Mesenteric fat pad (tissue), 1 donor: ENCODE measurements at regions not wholly inside any gene's neighbourhood (a gene's known extent, or its start where the extent isn't known, plus 50 kb on each side); places are given as distances from the start of the nearest gene placed in this dataset.

Source experiments
- DNase-seq: peaks from one replicate; pipeline ENCODE4 v3.0.0-alpha.2; 2020; ENCODE audit warnings: low spot score
- donor health status: DM: yes; HTN: yes; CAD: no.

GRCh38 chr20:37455659-37456058, 65.4 kb upstream of the NNAT start:
- peak; percentile 4 for DNase-seq

- no peak for DNase-seq
Observed at GRCh38 chr20:37456948-37457347, 64.1 kb upstream of the NNAT start.

DNA sequence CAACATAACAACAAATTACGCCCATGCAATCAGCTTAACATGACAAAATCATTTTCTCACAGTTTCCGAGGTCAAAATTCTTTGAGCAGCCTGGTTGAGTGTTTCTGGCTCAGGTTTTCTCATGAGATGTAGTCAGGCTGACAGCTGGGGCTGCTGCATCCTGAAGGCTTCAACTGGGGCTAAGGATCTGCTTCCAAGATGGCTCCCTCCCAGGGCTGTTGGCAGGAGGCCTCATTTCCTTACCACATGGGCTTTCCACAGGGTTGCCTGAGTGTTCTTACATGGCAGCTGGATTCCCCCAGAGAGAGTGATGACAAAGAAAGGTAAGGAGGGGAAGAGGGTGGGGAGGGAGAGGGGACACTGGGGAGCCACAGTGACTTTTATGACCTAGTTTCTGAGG, 63.1 kb upstream of the NNAT start:
- DNase-seq, result peak; percentile 6

DNA sequence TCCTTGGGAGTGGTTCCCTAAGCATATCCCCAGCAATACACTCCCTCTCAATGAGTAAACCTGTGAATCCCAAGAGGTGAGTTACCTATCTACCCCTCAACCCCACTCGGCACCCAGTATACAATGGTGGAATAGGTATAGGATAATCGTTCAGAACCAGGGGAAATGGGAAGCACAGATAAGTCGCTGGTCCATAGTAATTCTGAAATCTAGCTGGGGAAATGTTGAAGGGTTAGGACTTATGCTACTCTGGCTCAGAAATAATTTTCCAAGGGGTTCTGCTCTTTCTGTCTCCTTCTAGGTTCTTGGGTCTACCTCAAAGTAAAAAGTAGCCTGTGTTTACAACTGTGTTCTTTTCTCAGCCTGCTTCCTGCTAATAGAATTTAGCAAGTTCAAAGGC, 62.3 kb upstream of the NNAT start:
- no peak for DNase-seq

DNA sequence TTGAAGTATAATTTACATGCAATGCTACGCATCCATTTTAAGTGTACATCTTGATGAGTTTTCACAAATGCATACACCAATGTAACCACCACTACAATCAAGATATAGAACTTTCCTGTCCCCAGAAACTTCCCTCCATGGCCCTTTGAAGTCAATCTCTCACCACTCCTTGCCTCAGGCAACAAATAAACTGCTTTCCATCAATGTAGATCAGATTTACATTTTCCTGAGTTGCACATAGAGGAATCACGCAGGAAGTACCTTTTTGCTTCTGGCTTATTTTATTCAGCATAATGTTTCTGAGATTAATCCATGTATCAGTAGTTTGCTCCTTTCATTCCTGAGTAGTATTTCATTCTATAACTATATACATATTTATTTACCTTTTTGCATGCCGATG, 59.6 kb upstream of the NNAT start:
- no peak for DNase-seq

DNA sequence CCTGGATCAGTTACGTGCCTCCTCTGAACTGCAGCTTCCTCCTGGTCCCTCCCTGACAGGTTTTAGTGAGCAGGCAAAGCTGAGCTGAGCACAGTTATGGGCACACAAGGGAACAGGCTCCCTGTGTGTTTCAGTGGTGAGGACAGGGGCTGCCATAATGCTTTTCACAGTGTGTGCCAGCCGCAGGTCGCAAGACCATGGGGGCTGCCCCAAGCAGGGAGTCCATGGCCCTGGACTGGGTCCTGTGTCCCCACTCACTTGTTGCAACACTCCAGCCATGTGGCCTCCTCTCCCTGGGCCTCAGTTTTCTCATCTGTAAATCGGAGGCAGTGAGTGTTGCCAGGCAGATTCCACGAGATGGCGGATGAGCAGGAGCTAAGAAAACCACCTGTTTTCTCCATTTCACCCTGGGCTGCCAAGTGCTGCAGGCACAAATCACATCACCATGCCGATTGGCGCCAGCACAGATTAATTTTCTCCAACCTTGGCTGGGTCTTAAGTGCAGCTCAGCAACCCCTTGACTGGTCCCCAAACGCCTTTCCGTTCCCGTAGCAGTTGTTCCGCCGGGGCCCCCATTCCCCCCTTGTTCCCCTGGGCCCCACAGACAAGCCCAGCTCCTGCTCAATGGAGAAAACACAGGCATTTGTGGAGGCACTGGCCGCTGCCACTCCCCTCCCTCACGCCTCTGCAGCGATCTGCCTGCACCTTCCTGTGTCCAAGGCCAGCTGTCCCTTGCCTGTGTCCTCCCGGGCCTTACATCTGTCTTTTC, 57.1 kb upstream of the NNAT start:
- DNase-seq, result no peak

GRCh38 chr20:37464611-37465010, 56.4 kb upstream of the NNAT start:
- DNase-seq, result no peak
